ENCODE measurements at regions not wholly inside any gene's neighbourhood (a gene's known extent, or its start where the extent isn't known, plus 50 kb on each side); places are given as distances from the start of the nearest gene placed in this dataset.

- no peak for ATAC-seq
- DNase-seq, result no peak
- TF ChIP-seq CTCF (IDR thresholded peaks at IDR 0.05), result no peak
- TF ChIP-seq POLR2A (IDR thresholded peaks at IDR 0.05), result no peak
- no peaks in the 10 kb centered on the region for H3K36me3 ChIP-seq
- 83 to 92% (median 85%) methylated on average over 6 of the region's 6 CpGs for WGBS, 4 donors
- H3K27me3 ChIP-seq, result no peaks in the 10 kb centered on the region
- H3K27ac ChIP-seq, result no peak overlapping the region
- H3K4me1 ChIP-seq, result no peaks in the 10 kb centered on the region
- H3K4me3 ChIP-seq, result no peak overlapping the region
- intact Hi-C loops (cut with DNase I), result no loop called here
- peaks cover 0 to 5% (median 0%) of the 10 kb centered on the region in 12 donors for H3K9me3 ChIP-seq
Observed at GRCh38 chr13:85254641-85255040, 544.6 kb downstream of the SLITRK6 start.

GRCh38 chr13:85249151-85249550, 550.1 kb downstream of the SLITRK6 start:
- no peaks in the 10 kb centered on the region for H3K4me1 ChIP-seq
- H3K27me3 ChIP-seq, result no peaks in the 10 kb centered on the region
- WGBS, 4 donors, result 73 to 84% (median 79%) methylated on average over 4 of the region's 4 CpGs
- H3K9me3 ChIP-seq, result peaks cover 0 to 4% (median 0%) of the 10 kb centered on the region in 12 donors
- H3K4me3 ChIP-seq, result no peak overlapping the region
- no peak for DNase-seq
- no peak for ATAC-seq
- no peak for TF ChIP-seq CTCF (IDR thresholded peaks at IDR 0.05)
- no peak for TF ChIP-seq POLR2A (IDR thresholded peaks at IDR 0.05)
- no peaks in the 10 kb centered on the region for H3K36me3 ChIP-seq
- no peak overlapping the region for H3K27ac ChIP-seq
- intact Hi-C loops (cut with DNase I), result no loop called here

GRCh38 chr13:85247780-85248179, 551.4 kb downstream of the SLITRK6 start:
- no peak overlapping the region for H3K27ac ChIP-seq
- intact Hi-C loops (cut with DNase I), result no loop called here
- DNase-seq (no peak), ATAC-seq (no peak)
- H3K9me3 ChIP-seq, result no peaks in the 10 kb centered on the region
- no peaks in the 10 kb centered on the region for H3K4me1 ChIP-seq
- no peak overlapping the region for H3K4me3 ChIP-seq
- 65 to 76% (median 71%) methylated on average over 3 of the region's 3 CpGs for WGBS, 4 donors
- no peaks in the 10 kb centered on the region for H3K36me3 ChIP-seq
- no peaks in the 10 kb centered on the region for H3K27me3 ChIP-seq
- TF ChIP-seq POLR2A (IDR thresholded peaks at IDR 0.05) (no peak), CTCF (IDR thresholded peaks at IDR 0.05) (no peak)

GRCh38 chr13:85243831-85244230, 555.4 kb downstream of the SLITRK6 start:
- H3K4me3 ChIP-seq, result no peak overlapping the region
- intact Hi-C loops (cut with DNase I), result no loop called here
- 42 to 60% (median 59%) methylated on average over 2 of the region's 2 CpGs for WGBS, 4 donors
- H3K9me3 ChIP-seq, result no peaks in the 10 kb centered on the region
- no peak for DNase-seq
- ATAC-seq, result no peak
- TF ChIP-seq CTCF (IDR thresholded peaks at IDR 0.05), result no peak
- no peak for TF ChIP-seq POLR2A (IDR thresholded peaks at IDR 0.05)
- no peak overlapping the region for H3K27ac ChIP-seq
- H3K4me1 ChIP-seq, result no peaks in the 10 kb centered on the region
- H3K36me3 ChIP-seq, result no peaks in the 10 kb centered on the region
- no peaks in the 10 kb centered on the region for H3K27me3 ChIP-seq
